ENCODE measurements at regions not wholly inside any gene's neighbourhood (a gene's known extent, or its start where the extent isn't known, plus 50 kb on each side); places are given as distances from the start of the nearest gene placed in this dataset.

GRCh38 chr16:60299241-60299776 lies 1565.2 kb upstream of the GOT2 start:
- TF ChIP-seq CTCF (IDR thresholded peaks at IDR 0.05; ENCODE audit: low read depth, low read length, missing input control) (no peak), TAF1 (conservative IDR thresholded peaks at IDR 0.05) (no peak), JUND (IDR thresholded peaks at IDR 0.05) (no peak), SP1 (IDR thresholded peaks at IDR 0.05) (no peak)

Measured in liver (tissue), 3 donors.